ENCODE measurements at regions not wholly inside any gene's neighbourhood (a gene's known extent, or its start where the extent isn't known, plus 50 kb on each side); places are given as distances from the start of the nearest gene placed in this dataset.

- intact Hi-C loops (cut with micrococcal nuclease) = loop anchor here (1.0 to 10.0 kb wide), 5 partner anchors 8 to 1279 kb away; partner anchors contain the start of gene PALS2
These were observed 297.9 kb upstream of the NFE2L3 start for GRCh38 chr7:25854059-25854458.

- intact Hi-C loops (cut with micrococcal nuclease) = loop anchor here (1.0 to 10.0 kb wide), 5 partner anchors 7 to 1280 kb away; partner anchors contain the start of gene PALS2
These were observed 297.1 kb upstream of the NFE2L3 start for GRCh38 chr7:25854608-25855497.

GRCh38 chr7:25855854-25856782 lies 295.9 kb upstream of the NFE2L3 start:
- intact Hi-C loops (cut with micrococcal nuclease) = loop anchor here (1.0 to 10.0 kb wide), 4 partner anchors 436 to 1281 kb away; partner anchors contain the start of genes PALS2 and SKAP2

GRCh38 chr7:25857376-25858067 lies 294.5 kb upstream of the NFE2L3 start:
- intact Hi-C loops (cut with micrococcal nuclease) = loop anchor here (2.0 to 10.0 kb wide), 3 partner anchors 673 to 1283 kb away; partner anchors contain the start of genes PALS2 and SKAP2

GRCh38 chr7:25858200-25858524 lies 293.8 kb upstream of the NFE2L3 start:
- intact Hi-C loops (cut with micrococcal nuclease) = loop anchor here (10.0 kb wide), 2 partner anchors 673 to 1283 kb away; partner anchors contain the start of gene PALS2

GRCh38 chr7:25858525-25859411 lies 293.2 kb upstream of the NFE2L3 start:
- intact Hi-C loops (cut with micrococcal nuclease) = loop anchor here (10.0 kb wide), 2 partner anchors 674 to 1284 kb away; partner anchors contain the start of gene PALS2

- intact Hi-C loops (cut with micrococcal nuclease) = loop anchor here (5.0 to 10.0 kb wide), 4 partner anchors 675 to 1883 kb away; partner anchors contain the start of genes PALS2 and TAX1BP1
These were observed 292.4 kb upstream of the NFE2L3 start for GRCh38 chr7:25859412-25860274.

GRCh38 chr7:25860275-25861163 lies 291.5 kb upstream of the NFE2L3 start:
- intact Hi-C loops (cut with micrococcal nuclease) = loop anchor here (5.0 kb wide), 2 partner anchors 1302 to 1882 kb away; partner anchors contain the start of gene TAX1BP1

GRCh38 chr7:25861164-25861496 lies 290.9 kb upstream of the NFE2L3 start:
- intact Hi-C loops (cut with micrococcal nuclease) = loop anchor here (5.0 kb wide), 2 partner anchors 1301 to 1881 kb away; partner anchors contain the start of gene TAX1BP1

- intact Hi-C loops (cut with micrococcal nuclease) = loop anchor here (1.0 to 5.0 kb wide), 10 partner anchors 7 to 1881 kb away; partner anchors contain the start of genes CBX3, CYCS, NFE2L3 and TAX1BP1
These were observed 290.3 kb upstream of the NFE2L3 start for GRCh38 chr7:25861601-25862260.

GRCh38 chr7:25862261-25863004 lies 289.6 kb upstream of the NFE2L3 start:
- intact Hi-C loops (cut with micrococcal nuclease) = loop anchor here (1.0 to 5.0 kb wide), 10 partner anchors 8 to 1880 kb away; partner anchors contain the start of genes CBX3, CYCS, NFE2L3 and TAX1BP1

- intact Hi-C loops (cut with micrococcal nuclease) = loop anchor here (2.0 to 5.0 kb wide), 4 partner anchors 30 to 1879 kb away; partner anchors contain the start of genes CYCS and TAX1BP1
These were observed 288.8 kb upstream of the NFE2L3 start for GRCh38 chr7:25863005-25863728.

GRCh38 chr7:25863729-25864110 lies 288.3 kb upstream of the NFE2L3 start:
- intact Hi-C loops (cut with micrococcal nuclease) = loop anchor here (2.0 to 5.0 kb wide), 4 partner anchors 29 to 1879 kb away; partner anchors contain the start of genes CYCS and TAX1BP1

- intact Hi-C loops (cut with micrococcal nuclease) = loop anchor here (5.0 kb wide), 2 partner anchors 1298 to 1878 kb away; partner anchors contain the start of gene TAX1BP1
These were observed 287.5 kb upstream of the NFE2L3 start for GRCh38 chr7:25864511-25864910.
